DMS53 treated with DMSO at 0.1 percent for 48 hours (cell line): ENCODE measurements at regions not wholly inside any gene's neighbourhood (a gene's known extent, or its start where the extent isn't known, plus 50 kb on each side); places are given as distances from the start of the nearest gene placed in this dataset.
"Not testable (repeated sequence)": the region's sequence is repeated elsewhere in the genome, so short reads cannot be mapped to it uniquely, and the experiment has no call there.

ENCODE experiments used
- DNase-seq: peaks from one replicate; lab custom pipeline; 2025; ENCODE audit not compliant: unreplicated experiment; lab: John Stamatoyannopoulos, UW

- DNase-seq = not testable (repeated sequence)
Measured at GRCh38 chr18:76611750-76612045, 116.7 kb upstream of the ZNF516 start.

- no peak for DNase-seq
Measured at GRCh38 chr18:76610933-76611749, 116.1 kb upstream of the ZNF516 start.

GRCh38 chr18:76610012-76610411, 115.0 kb upstream of the ZNF516 start:
- DNase-seq = no peak

- DNase-seq = no peak
Measured at GRCh38 chr18:76605341-76605929, 110.4 kb upstream of the ZNF516 start.

- DNase-seq = no peak
Measured at GRCh38 chr18:76604935-76605240, 109.8 kb upstream of the ZNF516 start.

GRCh38 chr18:76604108-76604934, 109.3 kb upstream of the ZNF516 start:
- DNase-seq = no peak

- no peak for DNase-seq
Measured at GRCh38 chr18:76602191-76602590, 107.1 kb upstream of the ZNF516 start.

- not testable (repeated sequence) for DNase-seq
Measured at GRCh38 chr18:76600076-76600475, 105.0 kb upstream of the ZNF516 start.

GRCh38 chr18:76594966-76595365, 99.9 kb upstream of the ZNF516 start:
- DNase-seq = no peak

- DNase-seq = no peak
Measured at GRCh38 chr18:76593843-76594242, 98.8 kb upstream of the ZNF516 start.

- DNase-seq = no peak
Measured at GRCh38 chr18:76592981-76593381, 97.9 kb upstream of the ZNF516 start.

- no peak for DNase-seq
Measured at GRCh38 chr18:76592096-76592495, 97.1 kb upstream of the ZNF516 start.

- DNase-seq = no peak
Measured at GRCh38 chr18:76589866-76590265, 94.8 kb upstream of the ZNF516 start.

GRCh38 chr18:76589316-76589715, 94.3 kb upstream of the ZNF516 start:
- no peak for DNase-seq

- no peak for DNase-seq
Measured at GRCh38 chr18:76588601-76589226, 93.7 kb upstream of the ZNF516 start.

- no peak for DNase-seq
Measured at GRCh38 chr18:76587879-76588271, 92.8 kb upstream of the ZNF516 start.

- DNase-seq = no peak
Measured at GRCh38 chr18:76587147-76587878, 92.3 kb upstream of the ZNF516 start.

GRCh38 chr18:76584414-76585310, 89.6 kb upstream of the ZNF516 start:
- DNase-seq = no peak

GRCh38 chr18:76581261-76581660, 86.2 kb upstream of the ZNF516 start:
- no peak for DNase-seq
